PC-9 (cell line): ENCODE measurements at regions not wholly inside any gene's neighbourhood (a gene's known extent, or its start where the extent isn't known, plus 50 kb on each side); places are given as distances from the start of the nearest gene placed in this dataset.

ENCODE experiments used
- BruUV-seq: library from RNA; stranded (reverse); fragments of 400-500 nt; replicated peaks from 2 replicates; lab custom pipeline; 2021; lab: Mats Ljungman, UMichigan
- CTCF ChIA-PET: fragments of 300-600 bp; sonication (Branson Sonifier 250); formaldehyde crosslinking; loops from one replicate; lab custom pipeline; 2022; ENCODE audit warnings: antibody characterized with exemption; lab: Charles Lee
- POLR2A ChIA-PET: fragments of 300-600 bp; sonication (Branson Sonifier 250); formaldehyde crosslinking; loops from one replicate; lab custom pipeline; 2022; ENCODE audit warnings: antibody characterized with exemption; ENCODE audit not compliant: unreplicated experiment; lab: Charles Lee
- DNase-seq, 2 experiments: peaks; one replicate each; pipeline versions ENCODE4 v3.0.0 to v3.0.0-alpha.2; 2015 to 2022; ENCODE audit warnings: mixed read lengths in 1 of 2
- H2AFZ ChIP-seq: fragments of 200-600 bp; sonication (generic); 2 replicates; pipeline ENCODE4 v1.8.1; 2017; ENCODE audit warnings: antibody characterized with exemption
- H3F3A ChIP-seq: fragments of 200-600 bp; sonication (generic); 2 replicates; pipeline ENCODE4 v1.8.1; 2017; ENCODE audit warnings: antibody characterized with exemption, mild to moderate bottlenecking, low read depth; ENCODE audit not compliant: insufficient read depth
- H3K27ac ChIP-seq: fragments of 200-600 bp; sonication (generic); 2 replicates; pipeline ENCODE4 v1.6.1; 2016; ENCODE audit warnings: mixed run types
- H3K27me3 ChIP-seq: fragments of 200-600 bp; sonication (generic); 2 replicates; pipeline ENCODE4 v1.6.1; 2016; ENCODE audit warnings: low read depth, mixed run types; ENCODE audit not compliant: insufficient read depth
- H3K36me3 ChIP-seq: fragments of 200-600 bp; sonication (generic); 2 replicates; pipeline ENCODE4 v1.6.1; 2016; ENCODE audit warnings: low read depth, mixed run types
- H3K4me1 ChIP-seq: fragments of 200-600 bp; sonication (generic); replicated peaks from 2 replicates; pipeline ENCODE4 v1.6.1; 2016; ENCODE audit warnings: mixed run types; ENCODE audit not compliant: insufficient read depth
- H3K4me2 ChIP-seq: fragments of 200-600 bp; sonication (generic); 2 replicates; pipeline ENCODE4 v1.6.1; 2017; ENCODE audit warnings: mixed run types
- H3K4me3 ChIP-seq: fragments of 200-600 bp; sonication (generic); 2 replicates; pipeline ENCODE4 v1.6.1; 2016; ENCODE audit warnings: mixed run types
- H3K79me2 ChIP-seq: fragments of 200-600 bp; sonication (generic); 2 replicates; pipeline ENCODE4 v1.6.1; 2017; ENCODE audit warnings: low read depth, mixed run types
- H3K9me2 ChIP-seq: fragments of 200-600 bp; sonication (generic); 2 replicates; pipeline ENCODE4 v1.8.1; 2017; ENCODE audit warnings: mild to moderate bottlenecking; ENCODE audit not compliant: insufficient read depth
- H3K9me3 ChIP-seq: fragments of 200-600 bp; sonication (generic); 2 replicates; pipeline ENCODE4 v1.8.1; 2016; ENCODE audit warnings: low read depth; ENCODE audit not compliant: insufficient read depth
- H4K20me1 ChIP-seq: fragments of 200-600 bp; sonication (generic); 2 replicates; pipeline ENCODE4 v1.8.1; 2017; ENCODE audit not compliant: insufficient read depth
- EZH2 ChIP-seq: fragments of 200-600 bp; sonication (generic); IDR thresholded peaks from 2 replicates; pipeline ENCODE4 v1.8.0; 2017; ENCODE audit warnings: antibody characterized with exemption, low read depth
- intact Hi-C: fragments of 100-400 bp; cut with micrococcal nuclease; formaldehyde crosslinking; loops from one replicate; pipeline ENCODE4 v1.10.0; 2022; ENCODE audit not compliant: unreplicated experiment
- TF ChIP-seq, protein P1 (sequence below): fragments of 200-600 bp; sonication (generic); conservative IDR thresholded peaks from 2 replicates; pipeline ENCODE4 v1.6.1; 2017; ENCODE audit warnings: mixed run types, antibody characterized with exemption, mild to moderate bottlenecking, moderate library complexity

- Histone ChIP-seq H2AFZ (no peak overlapping the region), H3K36me3 (no peaks in the 10 kb centered on the region), H3F3A (no peaks in the 10 kb centered on the region), H3K4me2 (no peak overlapping the region), H3K27me3 (peaks cover 68% of the 10 kb centered on the region), H3K4me1 (no peaks in the 10 kb centered on the region), H3K27ac (no peak overlapping the region), H3K4me3 (no peak overlapping the region), H3K79me2 (no peaks in the 10 kb centered on the region), H3K9me2 (no peaks in the 10 kb centered on the region), H3K9me3 (no peaks in the 10 kb centered on the region), H4K20me1 (no peaks in the 10 kb centered on the region)
- ChIA-PET CTCF (no interaction called here), POLR2A (no interaction called here)
- intact Hi-C loops = no loop called here
- no peak for DNase-seq
- BruUV-seq = no TSS peak
- TF ChIP-seq, protein P1, sequence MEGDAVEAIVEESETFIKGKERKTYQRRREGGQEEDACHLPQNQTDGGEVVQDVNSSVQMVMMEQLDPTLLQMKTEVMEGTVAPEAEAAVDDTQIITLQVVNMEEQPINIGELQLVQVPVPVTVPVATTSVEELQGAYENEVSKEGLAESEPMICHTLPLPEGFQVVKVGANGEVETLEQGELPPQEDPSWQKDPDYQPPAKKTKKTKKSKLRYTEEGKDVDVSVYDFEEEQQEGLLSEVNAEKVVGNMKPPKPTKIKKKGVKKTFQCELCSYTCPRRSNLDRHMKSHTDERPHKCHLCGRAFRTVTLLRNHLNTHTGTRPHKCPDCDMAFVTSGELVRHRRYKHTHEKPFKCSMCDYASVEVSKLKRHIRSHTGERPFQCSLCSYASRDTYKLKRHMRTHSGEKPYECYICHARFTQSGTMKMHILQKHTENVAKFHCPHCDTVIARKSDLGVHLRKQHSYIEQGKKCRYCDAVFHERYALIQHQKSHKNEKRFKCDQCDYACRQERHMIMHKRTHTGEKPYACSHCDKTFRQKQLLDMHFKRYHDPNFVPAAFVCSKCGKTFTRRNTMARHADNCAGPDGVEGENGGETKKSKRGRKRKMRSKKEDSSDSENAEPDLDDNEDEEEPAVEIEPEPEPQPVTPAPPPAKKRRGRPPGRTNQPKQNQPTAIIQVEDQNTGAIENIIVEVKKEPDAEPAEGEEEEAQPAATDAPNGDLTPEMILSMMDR = no peak
- no peak for TF ChIP-seq EZH2
Measured at GRCh38 chr16:79391395-79391794, 209.1 kb downstream of the MAF start.

DNA sequence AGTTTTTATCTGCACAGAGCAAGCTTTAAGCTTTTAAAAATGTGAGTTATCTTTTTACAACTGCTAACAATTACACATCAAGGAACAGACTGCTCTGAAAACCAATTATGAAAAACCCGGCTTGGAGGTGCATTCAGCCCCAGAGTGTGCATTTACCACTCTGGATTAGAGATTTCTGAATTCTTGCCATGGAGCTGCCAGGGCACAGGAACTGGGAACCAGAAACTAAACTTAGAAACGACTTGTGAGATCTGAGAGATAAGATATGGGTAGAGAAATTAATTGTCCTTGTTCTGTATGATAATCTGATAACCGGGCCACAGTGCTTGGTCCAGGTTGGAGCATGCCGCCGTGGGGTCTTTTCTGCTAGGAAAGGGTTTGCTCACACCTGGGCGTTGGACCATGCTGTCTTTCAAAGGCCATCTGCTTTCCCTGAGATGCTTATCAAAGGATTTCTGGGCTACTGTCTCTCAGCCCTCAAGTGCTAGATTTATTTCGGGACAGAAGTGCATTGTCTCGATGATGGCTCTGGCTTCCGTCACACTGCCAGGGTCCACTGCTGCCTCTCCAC, 210.0 kb downstream of the MAF start:
- H3K4me3 ChIP-seq = no peak overlapping the region

GRCh38 chr16:79388396-79388795, 212.1 kb downstream of the MAF start:
- Histone ChIP-seq H3F3A (no peaks in the 10 kb centered on the region), H3K27ac (no peak overlapping the region), H3K27me3 (peaks cover 39% of the 10 kb centered on the region), H3K9me2 (no peaks in the 10 kb centered on the region), H3K36me3 (no peaks in the 10 kb centered on the region), H3K4me2 (no peak overlapping the region), H3K9me3 (no peaks in the 10 kb centered on the region), H2AFZ (no peak overlapping the region), H4K20me1 (no peaks in the 10 kb centered on the region), H3K4me3 (no peak overlapping the region), H3K79me2 (no peaks in the 10 kb centered on the region), H3K4me1 (no peaks in the 10 kb centered on the region)
- intact Hi-C loops = no loop called here
- no TSS peak for BruUV-seq
- POLR2A ChIA-PET = no interaction called here
- CTCF ChIA-PET = no interaction called here
- TF ChIP-seq, protein P1 = no peak
- TF ChIP-seq EZH2 = no peak
- no peak for DNase-seq

More for the DNA sequence above, 210.0 kb downstream of the MAF start:
- TF ChIP-seq, protein P1 = no peak
- TF ChIP-seq EZH2 = peak; percentile 1; the same call in 1 of the 2 replicates
- no peak overlapping the region for H2AFZ ChIP-seq
- no peak for DNase-seq
- intact Hi-C loops = no loop called here
- CTCF ChIA-PET = no interaction called here
- H3K4me1 ChIP-seq = no peaks in the 10 kb centered on the region
- no peak overlapping the region for H3K27ac ChIP-seq
- H4K20me1 ChIP-seq = no peaks in the 10 kb centered on the region
- no peaks in the 10 kb centered on the region for H3K36me3 ChIP-seq
- no peaks in the 10 kb centered on the region for H3F3A ChIP-seq
- no peaks in the 10 kb centered on the region for H3K9me3 ChIP-seq
- H3K9me2 ChIP-seq = no peaks in the 10 kb centered on the region
- no TSS peak for BruUV-seq
- no peaks in the 10 kb centered on the region for H3K79me2 ChIP-seq
- H3K4me2 ChIP-seq = no peak overlapping the region
- H3K27me3 ChIP-seq = peaks cover 61% of the 10 kb centered on the region
- POLR2A ChIA-PET = no interaction called here
